ENCODE measurements at regions not wholly inside any gene's neighbourhood (a gene's known extent, or its start where the extent isn't known, plus 50 kb on each side); places are given as distances from the start of the nearest gene placed in this dataset.

DNA sequence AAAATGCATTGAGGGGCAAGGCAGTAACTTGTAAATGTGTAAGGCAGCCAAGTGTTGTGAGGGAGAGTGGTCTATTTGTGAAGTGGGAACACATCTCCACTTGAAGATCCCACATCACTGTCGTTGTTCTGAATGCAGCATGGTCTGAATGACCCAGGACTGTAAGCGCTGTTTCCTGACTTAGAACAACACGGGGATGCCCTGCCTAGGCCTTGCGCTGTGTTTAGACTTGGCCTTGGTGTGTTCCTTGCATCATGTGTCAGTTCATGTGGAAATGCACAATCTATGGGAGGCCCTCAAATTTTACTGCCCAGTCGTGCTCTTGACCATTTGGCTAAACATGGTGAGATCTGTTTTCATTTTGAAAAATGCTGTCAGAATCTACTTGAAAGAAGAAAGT is 205.1 kb downstream of the SOX11 start:
- Histone ChIP-seq H3K4me1 (ENCODE audit: control insufficient read depth in 2 of 2, insufficient read depth in 2 of 2, low read length in 2 of 2) (no peaks in the 10 kb centered on the region), H3K27me3 (replicated peaks in 1 of 4; ENCODE audit: control extremely low read depth in 1 of 4, control insufficient read depth in 3 of 4, insufficient read depth in 4 of 4, low read length in 3 of 4) (no peaks in the 10 kb centered on the region), H3K4me3 (ENCODE audit: control extremely low read depth in 1 of 5, extremely low read depth in 1 of 5, insufficient read depth in 1 of 5, low read depth in 2 of 5, low read length in 4 of 5) (no peak overlapping the region), H2AFZ (ENCODE audit: insufficient read depth, low read depth, low read length, poor library complexity, severe bottlenecking) (no peak overlapping the region), H3K36me3 (replicated peaks in 1 of 2; ENCODE audit: control extremely low read depth in 1 of 2, control insufficient read depth in 1 of 2, extremely low read depth in 1 of 2, insufficient read depth in 2 of 2, low read length in 1 of 2) (no peaks in the 10 kb centered on the region), H3K27ac (ENCODE audit: low read length in 2 of 2) (no peak overlapping the region), H3K9ac (ENCODE audit: low read length) (no peak overlapping the region), H4K20me1 (ENCODE audit: control insufficient read depth, insufficient read depth, low read length, poor library complexity, severe bottlenecking) (no peaks in the 10 kb centered on the region), H3K79me2 (ENCODE audit: control insufficient read depth, insufficient read depth, low read length) (no peaks in the 10 kb centered on the region), H3K9me3 (ENCODE audit: control extremely low read depth in 1 of 3, control insufficient read depth in 2 of 3, insufficient read depth in 1 of 3, low read length in 2 of 3) (peaks cover 0 to 6% (median 0%) of the 10 kb centered on the region in 3 donors), H3K4me2 (replicated peaks; ENCODE audit: low read depth, low read length, poor library complexity, severe bottlenecking) (no peak overlapping the region)
- Mint-ChIP-seq H3K27ac (no peak overlapping the region), H3K9me3 (ENCODE audit: insufficient read depth) (no peaks in the 10 kb centered on the region), H3K4me3 (no peak overlapping the region), H3K27me3 (no peaks in the 10 kb centered on the region), H3K4me1 (no peaks in the 10 kb centered on the region)
- DNase-seq = no peak
- ATAC-seq (ENCODE audit: low read depth) = no peak
- POLR2A ChIA-PET = no interaction called here
- intact Hi-C loops (cut with micrococcal nuclease) = no loop called here
- TF ChIP-seq, protein P1, sequence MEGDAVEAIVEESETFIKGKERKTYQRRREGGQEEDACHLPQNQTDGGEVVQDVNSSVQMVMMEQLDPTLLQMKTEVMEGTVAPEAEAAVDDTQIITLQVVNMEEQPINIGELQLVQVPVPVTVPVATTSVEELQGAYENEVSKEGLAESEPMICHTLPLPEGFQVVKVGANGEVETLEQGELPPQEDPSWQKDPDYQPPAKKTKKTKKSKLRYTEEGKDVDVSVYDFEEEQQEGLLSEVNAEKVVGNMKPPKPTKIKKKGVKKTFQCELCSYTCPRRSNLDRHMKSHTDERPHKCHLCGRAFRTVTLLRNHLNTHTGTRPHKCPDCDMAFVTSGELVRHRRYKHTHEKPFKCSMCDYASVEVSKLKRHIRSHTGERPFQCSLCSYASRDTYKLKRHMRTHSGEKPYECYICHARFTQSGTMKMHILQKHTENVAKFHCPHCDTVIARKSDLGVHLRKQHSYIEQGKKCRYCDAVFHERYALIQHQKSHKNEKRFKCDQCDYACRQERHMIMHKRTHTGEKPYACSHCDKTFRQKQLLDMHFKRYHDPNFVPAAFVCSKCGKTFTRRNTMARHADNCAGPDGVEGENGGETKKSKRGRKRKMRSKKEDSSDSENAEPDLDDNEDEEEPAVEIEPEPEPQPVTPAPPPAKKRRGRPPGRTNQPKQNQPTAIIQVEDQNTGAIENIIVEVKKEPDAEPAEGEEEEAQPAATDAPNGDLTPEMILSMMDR (IDR thresholded peaks at IDR 0.05) = no peak
- CTCF ChIA-PET = no interaction called here
- WGBS (ENCODE audit: insufficient coverage) = 87% methylated on average over 4 of the region's 5 CpGs

GRCh38 chr2:5898667-5899066 is 206.5 kb downstream of the SOX11 start:
- no peak overlapping the region for H3K9ac ChIP-seq (ENCODE audit: low read length)
- H3K4me3 ChIP-seq (ENCODE audit: control extremely low read depth in 1 of 5, extremely low read depth in 1 of 5, insufficient read depth in 1 of 5, low read depth in 2 of 5, low read length in 4 of 5) = no peak overlapping the region
- no peak overlapping the region for H3K27ac Mint-ChIP-seq
- H4K20me1 ChIP-seq (ENCODE audit: control insufficient read depth, insufficient read depth, low read length, poor library complexity, severe bottlenecking) = no peaks in the 10 kb centered on the region
- no peak overlapping the region for H3K4me3 Mint-ChIP-seq
- H3K27me3 Mint-ChIP-seq = no peaks in the 10 kb centered on the region
- no peaks in the 10 kb centered on the region for H3K4me1 Mint-ChIP-seq
- TF ChIP-seq, protein P1 (IDR thresholded peaks at IDR 0.05) = no peak
- TF ChIP-seq EZH2 (IDR thresholded peaks at IDR 0.05; ENCODE audit: borderline replicate concordance, insufficient read depth, low read depth, low read length, poor library complexity, severe bottlenecking) = no peak
- ChIA-PET POLR2A (no interaction called here), CTCF (no interaction called here)
- H3K79me2 ChIP-seq (ENCODE audit: control insufficient read depth, insufficient read depth, low read length) = no peaks in the 10 kb centered on the region
- no peaks in the 10 kb centered on the region for H3K9me3 Mint-ChIP-seq (ENCODE audit: insufficient read depth)
- no peaks in the 10 kb centered on the region for H3K27me3 ChIP-seq (replicated peaks in 1 of 4; ENCODE audit: control extremely low read depth in 1 of 4, control insufficient read depth in 3 of 4, insufficient read depth in 4 of 4, low read length in 3 of 4)
- H3K27ac ChIP-seq (ENCODE audit: low read length in 2 of 2) = no peak overlapping the region
- peaks cover 0 to 6% (median 0%) of the 10 kb centered on the region in 3 donors for H3K9me3 ChIP-seq (ENCODE audit: control extremely low read depth in 1 of 3, control insufficient read depth in 2 of 3, insufficient read depth in 1 of 3, low read length in 2 of 3)
- intact Hi-C loops (cut with micrococcal nuclease) = no loop called here
- H3K4me2 ChIP-seq (replicated peaks; ENCODE audit: low read depth, low read length, poor library complexity, severe bottlenecking) = no peak overlapping the region
- ATAC-seq (ENCODE audit: low read depth) (no peak), DNase-seq (no peak)
- H2AFZ ChIP-seq (ENCODE audit: insufficient read depth, low read depth, low read length, poor library complexity, severe bottlenecking) = no peak overlapping the region
- no CpG with 5 or more reads among the region's 3 CpGs for WGBS (ENCODE audit: insufficient coverage)
- no peaks in the 10 kb centered on the region for H3K36me3 ChIP-seq (replicated peaks in 1 of 2; ENCODE audit: control extremely low read depth in 1 of 2, control insufficient read depth in 1 of 2, extremely low read depth in 1 of 2, insufficient read depth in 2 of 2, low read length in 1 of 2)
- H3K4me1 ChIP-seq (ENCODE audit: control insufficient read depth in 2 of 2, insufficient read depth in 2 of 2, low read length in 2 of 2) = no peaks in the 10 kb centered on the region

Measured in B cell (primary cell).